HAP-1 (cell line): ENCODE measurements at regions not wholly inside any gene's neighbourhood (a gene's known extent, or its start where the extent isn't known, plus 50 kb on each side); places are given as distances from the start of the nearest gene placed in this dataset.
A peak's percentile ranks its signal among the peaks of the same experiment; 100 is the strongest.

Experiments used
- DNase-seq, 2 experiments: peaks; one replicate each; pipeline ENCODE4 v3.0.0-alpha.2; 2016 to 2020; ENCODE audit warnings: low spot score in 2 of 2
- H3K27me3 ChIP-seq: fragments of 250-450 bp; sonication (Bioruptor Pico); 2 replicates; pipeline ENCODE4 v1.5.1; 2020; ENCODE audit warnings: low read depth, mild to moderate bottlenecking, moderate library complexity
- H3K36me3 ChIP-seq: fragments of 250-450 bp; sonication (Bioruptor Pico); replicated peaks from 2 replicates; pipeline ENCODE4 v1.5.1; 2020; ENCODE audit warnings: mild to moderate bottlenecking
- H3K4me1 ChIP-seq: fragments of 250-450 bp; sonication (Bioruptor Pico); 2 replicates; pipeline ENCODE4 v1.5.1; 2020; ENCODE audit warnings: mild to moderate bottlenecking
- H3K4me3 ChIP-seq: fragments of 250-450 bp; sonication (Bioruptor Pico); 2 replicates; pipeline ENCODE4 v1.5.1; 2020; ENCODE audit warnings: mild to moderate bottlenecking, moderate library complexity
- H3K9me3 ChIP-seq: fragments of 250-450 bp; sonication (Bioruptor Pico); 2 replicates; pipeline ENCODE4 v1.5.1; 2020; ENCODE audit warnings: mild to moderate bottlenecking, moderate library complexity
- in situ Hi-C: fragments of 300-500 bp; cut with MboI; formaldehyde crosslinking; loops from 3 replicates; pipeline ENCODE4 v1.14.3; 2020; ENCODE audit warnings: low sequenced_read_pairs, inconsistent platforms, mixed read lengths

DNA sequence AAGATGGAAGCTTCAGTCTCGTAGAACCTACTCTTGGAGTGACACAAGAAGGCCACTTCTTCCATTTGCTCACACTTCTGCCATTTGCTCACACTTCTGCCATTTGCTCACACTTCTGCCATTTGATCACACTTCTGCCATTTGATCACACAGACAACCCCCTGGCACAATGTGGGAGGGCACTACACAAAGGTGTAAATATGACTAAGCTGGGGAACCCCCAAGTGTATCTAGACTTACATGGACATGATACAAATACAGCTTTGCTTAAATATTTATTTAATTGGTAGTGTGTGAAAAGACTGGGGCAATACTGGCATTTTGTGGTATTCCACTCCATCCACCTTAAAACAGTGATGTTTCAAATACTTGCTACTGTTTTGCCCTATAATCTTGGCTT is 296.2 kb upstream of the PPFIA2 start:
- Histone ChIP-seq H3K27me3 (no peaks in the 10 kb centered on the region), H3K4me3 (no peak overlapping the region), H3K9me3 (no peaks in the 10 kb centered on the region), H3K4me1 (no peaks in the 10 kb centered on the region), H3K36me3 (no peaks in the 10 kb centered on the region)
- no peak for DNase-seq
- in situ Hi-C loops: no loop called here

DNA sequence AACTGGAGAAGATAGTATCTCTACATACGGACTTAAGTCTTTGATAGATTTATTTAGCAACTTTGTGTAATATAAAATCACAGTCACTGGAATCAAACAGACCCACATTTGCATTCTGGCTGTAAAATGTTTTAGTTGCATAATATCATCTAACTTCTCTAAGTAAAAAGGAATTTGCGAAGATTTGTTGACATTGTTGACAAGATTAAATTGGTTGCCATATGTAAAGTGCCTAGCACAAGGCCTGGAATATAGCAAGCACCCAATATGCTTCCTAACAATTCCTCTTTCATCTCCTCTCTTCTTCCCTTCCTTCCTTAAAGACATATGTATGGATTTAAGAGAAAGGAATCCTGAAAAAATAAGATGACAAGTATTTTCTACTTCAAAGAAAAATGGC is 295.4 kb upstream of the PPFIA2 start:
- H3K27me3 ChIP-seq: no peaks in the 10 kb centered on the region
- in situ Hi-C loops: no loop called here
- no peaks in the 10 kb centered on the region for H3K4me1 ChIP-seq
- no peaks in the 10 kb centered on the region for H3K9me3 ChIP-seq
- H3K4me3 ChIP-seq: no peak overlapping the region
- DNase-seq: no peak
- H3K36me3 ChIP-seq: no peaks in the 10 kb centered on the region

DNA sequence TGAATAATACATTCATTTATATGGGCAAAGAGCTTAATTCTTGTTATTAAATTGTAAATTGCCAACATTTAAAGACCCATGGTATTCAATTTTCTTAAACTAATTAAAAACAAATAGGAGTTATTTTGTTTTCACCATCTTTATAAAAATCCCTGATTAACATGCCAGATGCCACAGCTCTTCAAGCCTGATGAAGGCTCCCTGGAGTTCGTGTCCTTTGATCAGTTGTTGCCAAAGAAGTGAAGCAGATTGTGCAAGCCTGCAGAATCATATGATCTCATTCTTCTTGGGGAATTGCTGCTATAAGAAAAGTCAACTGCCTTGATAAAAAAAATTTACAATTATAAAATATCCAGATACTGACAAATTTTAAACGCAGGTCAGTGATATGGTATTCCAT is 288.3 kb upstream of the PPFIA2 start:
- no peaks in the 10 kb centered on the region for H3K9me3 ChIP-seq
- DNase-seq: no peak
- H3K4me1 ChIP-seq: no peaks in the 10 kb centered on the region
- in situ Hi-C loops: no loop called here
- H3K27me3 ChIP-seq: no peaks in the 10 kb centered on the region
- no peak overlapping the region for H3K4me3 ChIP-seq
- H3K36me3 ChIP-seq: no peaks in the 10 kb centered on the region

- no peak for DNase-seq
- Histone ChIP-seq H3K9me3 (0 out of 2 replicates have a peak, but pooled peaks cover under 1% of the 10 kb centered on the region), H3K27me3 (no peaks in the 10 kb centered on the region), H3K4me3 (no peak overlapping the region), H3K4me1 (no peaks in the 10 kb centered on the region), H3K36me3 (no peaks in the 10 kb centered on the region)
- in situ Hi-C loops: no loop called here
Observed at GRCh38 chr12:82040987-82041743, 282.0 kb upstream of the PPFIA2 start.

DNA sequence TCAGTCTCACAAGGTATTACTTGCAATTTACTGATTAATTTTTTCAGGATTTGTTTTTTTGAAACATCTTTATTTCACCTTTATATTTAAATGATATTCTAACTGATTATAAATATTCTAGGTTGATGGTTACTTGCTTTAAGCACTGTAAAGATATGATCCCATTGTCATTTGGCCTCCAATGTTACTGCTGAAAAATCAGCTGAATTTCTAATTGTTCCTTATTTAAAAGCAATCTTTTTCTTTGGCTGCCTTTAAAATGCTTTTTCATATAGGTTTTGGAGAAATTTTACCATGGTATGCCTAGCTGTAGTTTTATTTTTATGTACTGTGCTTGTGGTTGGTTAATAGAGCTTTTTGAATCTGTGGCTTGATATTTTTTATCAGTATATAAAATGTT is 275.6 kb upstream of the PPFIA2 start:
- no peaks in the 10 kb centered on the region for H3K4me1 ChIP-seq
- H3K4me3 ChIP-seq: no peak overlapping the region
- DNase-seq: no peak
- H3K27me3 ChIP-seq: no peaks in the 10 kb centered on the region
- H3K36me3 ChIP-seq: no peaks in the 10 kb centered on the region
- in situ Hi-C loops: no loop called here
- peaks cover 7% of the 10 kb centered on the region for H3K9me3 ChIP-seq

GRCh38 chr12:82029936-82030335 is 270.8 kb upstream of the PPFIA2 start:
- H3K36me3 ChIP-seq: no peaks in the 10 kb centered on the region
- H3K4me1 ChIP-seq: no peaks in the 10 kb centered on the region
- H3K9me3 ChIP-seq: peaks cover 4% of the 10 kb centered on the region
- in situ Hi-C loops: no loop called here
- no peak for DNase-seq
- H3K27me3 ChIP-seq: no peaks in the 10 kb centered on the region
- H3K4me3 ChIP-seq: no peak overlapping the region

DNA sequence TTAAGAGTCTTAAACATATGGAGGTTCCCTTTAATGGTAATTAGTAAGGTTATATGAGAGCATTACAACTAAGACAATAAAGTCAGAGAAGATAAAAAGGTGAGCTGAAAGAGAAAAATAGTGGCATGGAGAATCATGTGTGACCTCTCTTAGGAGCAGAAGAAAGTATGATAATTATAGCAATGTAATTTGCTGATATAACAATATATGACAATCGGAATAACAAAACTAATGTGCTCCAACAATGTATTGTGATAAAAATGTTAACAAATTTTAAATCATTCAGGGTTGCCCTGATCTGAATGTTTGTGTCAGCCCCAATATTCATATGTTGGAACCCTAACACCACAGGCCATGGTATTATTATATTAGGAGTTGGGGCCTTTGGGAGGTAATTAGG is 269.6 kb upstream of the PPFIA2 start:
- in situ Hi-C loops: no loop called here
- Histone ChIP-seq H3K27me3 (no peaks in the 10 kb centered on the region), H3K36me3 (no peaks in the 10 kb centered on the region), H3K9me3 (no peaks in the 10 kb centered on the region), H3K4me3 (no peak overlapping the region), H3K4me1 (no peaks in the 10 kb centered on the region)
- DNase-seq: no peak

- H3K36me3 ChIP-seq: no peaks in the 10 kb centered on the region
- no peaks in the 10 kb centered on the region for H3K9me3 ChIP-seq
- no peaks in the 10 kb centered on the region for H3K27me3 ChIP-seq
- in situ Hi-C loops: no loop called here
- H3K4me1 ChIP-seq: no peaks in the 10 kb centered on the region
- no peak overlapping the region for H3K4me3 ChIP-seq
- DNase-seq: no peak
Observed at GRCh38 chr12:82027612-82028011, 268.5 kb upstream of the PPFIA2 start.

- no peaks in the 10 kb centered on the region for H3K4me1 ChIP-seq
- H3K36me3 ChIP-seq: no peaks in the 10 kb centered on the region
- no peaks in the 10 kb centered on the region for H3K9me3 ChIP-seq
- H3K27me3 ChIP-seq: no peaks in the 10 kb centered on the region
- in situ Hi-C loops: no loop called here
- no peak overlapping the region for H3K4me3 ChIP-seq
- DNase-seq: no peak
Observed at GRCh38 chr12:82025462-82025861, 266.3 kb upstream of the PPFIA2 start.

DNA sequence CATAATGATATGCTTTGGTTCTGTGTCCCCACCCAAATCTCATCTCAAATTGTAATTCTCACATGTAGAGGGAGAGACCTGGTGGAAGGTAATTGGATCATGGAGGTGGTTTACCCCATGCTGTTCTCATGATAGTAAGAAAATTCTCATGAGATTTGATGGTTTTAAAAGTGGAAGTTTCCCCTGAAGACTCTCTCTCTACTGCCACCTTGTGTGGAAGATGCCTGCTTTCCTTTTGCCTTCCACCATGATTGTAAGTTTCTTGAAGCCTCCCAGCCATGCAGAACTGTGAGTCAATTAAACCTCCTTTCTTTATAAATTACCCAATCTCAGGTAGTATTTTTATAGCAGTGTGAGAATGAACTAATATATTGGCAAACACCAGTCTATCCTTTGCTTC is 260.4 kb upstream of the PPFIA2 start:
- in situ Hi-C loops: no loop called here
- Histone ChIP-seq H3K9me3 (0 out of 2 replicates have a peak, but pooled peaks cover 5% of the 10 kb centered on the region), H3K27me3 (no peaks in the 10 kb centered on the region), H3K36me3 (no peaks in the 10 kb centered on the region), H3K4me3 (no peak overlapping the region), H3K4me1 (no peaks in the 10 kb centered on the region)
- peak in 1 of 2 experiments; percentile 10 for DNase-seq

- H3K36me3 ChIP-seq: no peaks in the 10 kb centered on the region
- no peaks in the 10 kb centered on the region for H3K4me1 ChIP-seq
- H3K9me3 ChIP-seq: 0 out of 2 replicates have a peak, but pooled peaks cover 5% of the 10 kb centered on the region
- no peak for DNase-seq
- no peak overlapping the region for H3K4me3 ChIP-seq
- in situ Hi-C loops: no loop called here
- H3K27me3 ChIP-seq: no peaks in the 10 kb centered on the region
Observed at GRCh38 chr12:82015623-82016347, 256.6 kb upstream of the PPFIA2 start.

DNA sequence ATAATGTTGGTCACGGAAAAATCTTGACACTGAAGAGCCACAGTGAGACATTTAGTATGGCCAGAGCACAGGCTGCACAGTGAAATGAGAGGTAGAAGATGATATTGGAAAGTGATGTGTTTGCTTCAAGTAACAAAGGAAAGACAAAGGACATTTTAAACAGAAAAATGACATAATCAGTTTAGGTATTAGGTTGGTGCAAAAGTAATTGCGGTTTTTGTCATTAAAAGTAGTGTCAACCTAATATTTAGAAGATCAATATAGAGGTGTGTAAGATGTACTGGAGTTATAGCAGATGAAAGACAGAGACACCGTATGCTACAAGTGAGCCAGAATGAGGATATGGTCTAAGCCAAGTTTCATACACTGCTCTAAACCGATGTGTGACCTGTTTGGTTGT is 253.0 kb upstream of the PPFIA2 start:
- no peaks in the 10 kb centered on the region for H3K36me3 ChIP-seq
- no peaks in the 10 kb centered on the region for H3K27me3 ChIP-seq
- H3K4me3 ChIP-seq: no peak overlapping the region
- no peak for DNase-seq
- in situ Hi-C loops: no loop called here
- no peaks in the 10 kb centered on the region for H3K4me1 ChIP-seq
- no peaks in the 10 kb centered on the region for H3K9me3 ChIP-seq

GRCh38 chr12:82009524-82009923 is 250.4 kb upstream of the PPFIA2 start:
- no peak for DNase-seq
- no peak overlapping the region for H3K4me3 ChIP-seq
- H3K27me3 ChIP-seq: no peaks in the 10 kb centered on the region
- H3K9me3 ChIP-seq: no peaks in the 10 kb centered on the region
- H3K4me1 ChIP-seq: no peaks in the 10 kb centered on the region
- in situ Hi-C loops: no loop called here
- no peaks in the 10 kb centered on the region for H3K36me3 ChIP-seq

DNA sequence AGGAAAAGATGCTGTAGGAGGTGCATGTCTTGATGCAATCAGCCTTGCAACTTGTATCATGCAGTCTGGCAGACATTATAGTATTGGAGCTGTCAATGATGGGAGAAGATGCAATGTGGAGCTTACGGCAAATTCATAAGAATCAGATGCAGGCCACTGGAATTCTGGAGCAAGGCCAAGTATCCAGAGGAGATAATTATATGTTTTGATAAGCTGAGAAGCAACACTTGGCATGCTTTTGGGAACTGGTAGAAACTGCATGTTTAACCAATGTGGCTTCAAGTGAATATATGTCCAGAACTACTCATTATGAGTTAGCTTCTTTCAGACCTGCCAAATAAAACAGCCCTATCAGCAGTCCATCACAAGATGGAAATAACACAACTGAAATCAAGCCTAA is 249.1 kb upstream of the PPFIA2 start:
- DNase-seq: no peak
- in situ Hi-C loops: no loop called here

More for the DNA sequence above, 249.1 kb upstream of the PPFIA2 start:
- no peaks in the 10 kb centered on the region for H3K36me3 ChIP-seq
- H3K4me3 ChIP-seq: no peak overlapping the region
- H3K9me3 ChIP-seq: no peaks in the 10 kb centered on the region
- H3K27me3 ChIP-seq: no peaks in the 10 kb centered on the region
- no peaks in the 10 kb centered on the region for H3K4me1 ChIP-seq
